Thyroid gland (tissue), 4 donors: ENCODE measurements at regions not wholly inside any gene's neighbourhood (a gene's known extent, or its start where the extent isn't known, plus 50 kb on each side); places are given as distances from the start of the nearest gene placed in this dataset.
"Not testable (repeated sequence)": the region's sequence is repeated elsewhere in the genome, so short reads cannot be mapped to it uniquely, and the experiment has no call there.

Source experiments
- POLR2A ChIP-seq, 2 donors: fragments of 450-650 bp; IDR thresholded peaks; one replicate each; pipeline ENCODE4 v1.6.1; 2017; ENCODE audit warnings: antibody characterized with exemption in 2 of 2, mild to moderate bottlenecking in 2 of 2, moderate library complexity in 1 of 2
- TF ChIP-seq, protein P1 (sequence below), 6 experiments: fragments of 200-600 bp in 3 of 6; fragments of 450-650 bp in 3 of 6; sonication (generic) in 3 of 6; IDR thresholded peaks; one replicate each; pipeline ENCODE4 v1.5.1; 2016 to 2019; ENCODE audit warnings: antibody characterized with exemption in 6 of 6, mild to moderate bottlenecking in 2 of 6, inconsistent platforms in 1 of 6, moderate library complexity in 1 of 6

DNA sequence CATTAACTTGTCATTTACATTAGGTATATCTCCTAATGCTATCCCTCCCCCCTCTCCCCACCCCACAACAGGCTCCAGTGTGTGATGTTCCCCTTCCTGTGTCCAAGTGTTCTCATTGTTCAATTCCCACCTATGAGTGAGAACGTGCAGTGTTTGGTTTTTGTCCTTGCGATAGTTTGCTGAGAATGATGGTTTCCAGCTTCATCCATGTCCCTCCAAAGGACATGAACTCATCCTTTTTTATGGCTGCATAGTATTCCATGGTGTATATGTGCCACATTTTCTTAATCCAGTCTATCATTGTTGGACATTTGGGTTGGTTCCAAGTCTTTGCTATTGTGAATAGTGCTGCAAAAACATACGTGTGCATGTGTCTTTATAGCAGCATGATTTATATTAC lies 60.7 kb upstream of the HOXC13 start:
- not testable (repeated sequence) for TF ChIP-seq POLR2A (IDR thresholded peaks at IDR 0.05)
- TF ChIP-seq, protein P1, sequence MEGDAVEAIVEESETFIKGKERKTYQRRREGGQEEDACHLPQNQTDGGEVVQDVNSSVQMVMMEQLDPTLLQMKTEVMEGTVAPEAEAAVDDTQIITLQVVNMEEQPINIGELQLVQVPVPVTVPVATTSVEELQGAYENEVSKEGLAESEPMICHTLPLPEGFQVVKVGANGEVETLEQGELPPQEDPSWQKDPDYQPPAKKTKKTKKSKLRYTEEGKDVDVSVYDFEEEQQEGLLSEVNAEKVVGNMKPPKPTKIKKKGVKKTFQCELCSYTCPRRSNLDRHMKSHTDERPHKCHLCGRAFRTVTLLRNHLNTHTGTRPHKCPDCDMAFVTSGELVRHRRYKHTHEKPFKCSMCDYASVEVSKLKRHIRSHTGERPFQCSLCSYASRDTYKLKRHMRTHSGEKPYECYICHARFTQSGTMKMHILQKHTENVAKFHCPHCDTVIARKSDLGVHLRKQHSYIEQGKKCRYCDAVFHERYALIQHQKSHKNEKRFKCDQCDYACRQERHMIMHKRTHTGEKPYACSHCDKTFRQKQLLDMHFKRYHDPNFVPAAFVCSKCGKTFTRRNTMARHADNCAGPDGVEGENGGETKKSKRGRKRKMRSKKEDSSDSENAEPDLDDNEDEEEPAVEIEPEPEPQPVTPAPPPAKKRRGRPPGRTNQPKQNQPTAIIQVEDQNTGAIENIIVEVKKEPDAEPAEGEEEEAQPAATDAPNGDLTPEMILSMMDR (IDR thresholded peaks at IDR 0.05): not testable (repeated sequence)
